Mesenchymal stem cell (in vitro differentiated cells and primary cell): ENCODE measurements at regions not wholly inside any gene's neighbourhood (a gene's known extent, or its start where the extent isn't known, plus 50 kb on each side); places are given as distances from the start of the nearest gene placed in this dataset.

ENCODE experiments used
- DNase-seq: peaks from one replicate; pipeline ENCODE4 v3.0.0-alpha.2; 2013
- H2AFZ ChIP-seq: one replicate; pipeline ENCODE4 v1.6.1; 2013; ENCODE audit warnings: low read depth, mild to moderate bottlenecking, control low read depth, inconsistent platforms, low read length, moderate library complexity
- H2AK5ac ChIP-seq: 2 replicates; pipeline ENCODE4 v1.6.1; 2013; ENCODE audit warnings: low read length, moderate library complexity, mild to moderate bottlenecking, inconsistent platforms; ENCODE audit not compliant: severe bottlenecking
- H2BK120ac ChIP-seq: one replicate; pipeline ENCODE4 v1.6.1; 2013; ENCODE audit warnings: low read depth, mild to moderate bottlenecking, inconsistent platforms, low read length, moderate library complexity
- H2BK12ac ChIP-seq, 2 experiments: one replicate each; pipeline ENCODE4 v1.6.1; 2013; ENCODE audit warnings: inconsistent platforms in 2 of 2, low read length in 2 of 2, mild to moderate bottlenecking in 2 of 2, moderate library complexity in 2 of 2, control low read depth in 1 of 2
- H2BK15ac ChIP-seq: one replicate; pipeline ENCODE4 v1.6.1; 2013; ENCODE audit warnings: mild to moderate bottlenecking, low read depth, inconsistent platforms; ENCODE audit not compliant: poor library complexity, severe bottlenecking
- H2BK5ac ChIP-seq: 2 replicates; pipeline ENCODE4 v1.6.1; 2013; ENCODE audit warnings: low read depth, mild to moderate bottlenecking, low read length, control low read depth, inconsistent platforms; ENCODE audit not compliant: poor library complexity, severe bottlenecking
- H3K14ac ChIP-seq, 2 experiments: one replicate each; pipeline ENCODE4 v1.6.1; 2013; ENCODE audit warnings: inconsistent platforms in 2 of 2, low read length in 2 of 2, control low read depth in 1 of 2, mild to moderate bottlenecking in 1 of 2, moderate library complexity in 1 of 2
- H3K18ac ChIP-seq, 2 experiments: one replicate each; pipeline ENCODE4 v1.6.1; 2013; ENCODE audit warnings: inconsistent platforms in 2 of 2, low read length in 2 of 2, control low read depth in 1 of 2, low read depth in 1 of 2, mild to moderate bottlenecking in 1 of 2
- H3K23ac ChIP-seq, 2 experiments: one replicate each; pipeline ENCODE4 v1.6.1; 2013; ENCODE audit warnings: inconsistent platforms in 2 of 2, low read length in 2 of 2, mild to moderate bottlenecking in 2 of 2, moderate library complexity in 2 of 2, control low read depth in 1 of 2
- H3K27ac ChIP-seq: 2 replicates; pipeline ENCODE4 v1.5.1; 2013; ENCODE audit warnings: mild to moderate bottlenecking, moderate library complexity, low read length, control low read depth, inconsistent platforms; ENCODE audit not compliant: poor library complexity, severe bottlenecking
- H3K27me3 ChIP-seq, 2 experiments: 2 replicates each; pipeline versions ENCODE4 v1.6.1 to v1.7.0; 2013; ENCODE audit warnings: low read length in 2 of 2, mild to moderate bottlenecking in 2 of 2, moderate library complexity in 2 of 2, control low read depth in 1 of 2, inconsistent platforms in 1 of 2; ENCODE audit not compliant: control insufficient read depth in 1 of 2, insufficient read depth in 1 of 2
- H3K36me3 ChIP-seq, 2 experiments: 2 replicates each; pipeline versions ENCODE4 v1.6.1 to v1.7.0; 2013; ENCODE audit warnings: low read length in 2 of 2, control low read depth in 1 of 2, inconsistent platforms in 1 of 2, low read depth in 1 of 2, mild to moderate bottlenecking in 1 of 2; ENCODE audit not compliant: insufficient read depth in 2 of 2, control insufficient read depth in 1 of 2
- H3K4ac ChIP-seq, 2 experiments: one replicate each; pipeline ENCODE4 v1.6.1; 2013; ENCODE audit warnings: inconsistent platforms in 2 of 2, low read length in 2 of 2, mild to moderate bottlenecking in 2 of 2, moderate library complexity in 2 of 2, control low read depth in 1 of 2, low read depth in 1 of 2
- H3K4me1 ChIP-seq: 2 replicates; pipeline ENCODE4 v1.6.1; 2013; ENCODE audit warnings: low read depth, low read length, control low read depth; ENCODE audit not compliant: control insufficient read depth, insufficient read depth
- H3K4me2 ChIP-seq: 2 replicates; pipeline ENCODE4 v1.6.1; 2013; ENCODE audit warnings: low read length, mild to moderate bottlenecking, inconsistent platforms; ENCODE audit not compliant: poor library complexity, severe bottlenecking
- H3K4me3 ChIP-seq, 2 experiments: 2 replicates each; pipeline versions ENCODE4 v1.5.1 to v1.7.0; 2013; ENCODE audit warnings: low read length in 2 of 2, mild to moderate bottlenecking in 2 of 2, control low read depth in 1 of 2, low read depth in 1 of 2; ENCODE audit not compliant: insufficient read depth in 1 of 2
- H3K79me1 ChIP-seq: replicated peaks from 2 replicates; pipeline ENCODE4 v1.6.1; 2013; ENCODE audit warnings: mild to moderate bottlenecking, control low read depth, low read length, inconsistent platforms; ENCODE audit not compliant: poor library complexity, severe bottlenecking
- H3K9ac ChIP-seq: 2 replicates; pipeline ENCODE4 v1.7.0; 2013; ENCODE audit warnings: mild to moderate bottlenecking, low read length, moderate library complexity
- H3K9me3 ChIP-seq: 2 replicates; pipeline ENCODE4 v1.7.0; 2013; ENCODE audit warnings: mild to moderate bottlenecking, low read length; ENCODE audit not compliant: control insufficient read depth
- H4K8ac ChIP-seq: one replicate; pipeline ENCODE4 v1.6.1; 2013; ENCODE audit warnings: inconsistent platforms, mild to moderate bottlenecking, low read length, moderate library complexity
- H4K91ac ChIP-seq: one replicate; pipeline ENCODE4 v1.6.1; 2013; ENCODE audit warnings: mild to moderate bottlenecking, low read length, inconsistent platforms
- WGBS: methylation state at CpG from one replicate; pipeline ENCODE4 v1.1.7; 2013; ENCODE audit warnings: mixed read lengths; 5-methylcytosine and 5-hydroxymethylcytosine counted together

DNA sequence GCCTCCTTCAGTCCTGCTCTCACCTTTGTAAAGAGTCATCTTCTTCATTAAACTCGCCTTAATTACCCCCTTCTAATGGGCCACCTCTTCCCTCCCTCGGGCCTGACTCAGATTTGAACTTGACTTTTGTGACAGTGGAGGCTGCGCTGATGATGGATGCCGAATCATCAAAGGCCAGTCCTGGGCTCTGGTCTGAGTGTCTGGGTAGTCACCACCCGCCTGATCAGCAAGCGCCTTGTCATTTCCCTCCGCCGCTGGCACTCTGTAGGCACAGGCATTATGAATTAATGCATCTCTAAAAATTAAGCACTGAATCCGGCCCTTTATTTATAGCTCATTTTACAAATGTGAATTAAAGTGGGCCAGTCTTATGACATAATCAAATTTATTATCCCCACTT, 116.7 kb upstream of the PROK2 start:
- Histone ChIP-seq H3K4ac (no peak overlapping the region), H3K23ac (no peak overlapping the region), H3K36me3 (no peaks in the 10 kb centered on the region), H3K4me1 (no peaks in the 10 kb centered on the region), H3K27ac (no peak overlapping the region), H3K4me3 (no peak overlapping the region), H2BK120ac (no peak overlapping the region), H4K8ac (no peak overlapping the region), H3K79me1 (no peaks in the 10 kb centered on the region), H2BK15ac (no peak overlapping the region), H2BK5ac (no peak overlapping the region), H3K27me3 (peaks cover 20 to 25% of the 10 kb centered on the region in 2 experiments), H2BK12ac (no peak overlapping the region), H3K4me2 (no peak overlapping the region), H3K9ac (no peak overlapping the region), H2AFZ (no peak overlapping the region), H3K14ac (no peak overlapping the region), H3K18ac (no peak overlapping the region), H3K9me3 (no peaks in the 10 kb centered on the region), H2AK5ac (no peak overlapping the region), H4K91ac (no peak overlapping the region)
- DNase-seq, result no peak
- WGBS, result 92% methylated on average over 8 of the region's 9 CpGs

DNA sequence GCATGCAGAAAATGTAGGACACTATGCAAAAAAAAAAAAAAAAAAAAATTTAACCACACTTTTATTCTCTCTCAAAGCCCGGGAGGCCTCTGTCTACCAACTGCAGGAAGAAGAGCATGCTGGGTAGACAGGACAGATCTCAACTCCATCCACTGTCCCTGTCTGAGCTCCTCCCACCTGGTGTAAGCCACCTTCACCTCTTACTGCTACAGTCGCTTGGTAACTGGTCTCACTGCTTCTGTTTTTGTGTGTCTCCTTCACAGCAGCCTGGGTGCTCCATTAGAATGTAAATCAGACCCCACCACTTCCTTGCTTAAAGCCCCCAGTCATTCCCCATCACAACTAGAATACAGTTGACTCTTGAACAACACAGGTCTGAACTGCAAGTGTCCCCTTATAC, 115.1 kb upstream of the PROK2 start:
- H3K4me2 ChIP-seq, result no peak overlapping the region
- H3K36me3 ChIP-seq, result no peaks in the 10 kb centered on the region
- WGBS, result 95% methylated on average over 2 of the region's 2 CpGs
- H2BK15ac ChIP-seq, result no peak overlapping the region
- DNase-seq, result no peak
- H2AFZ ChIP-seq, result no peak overlapping the region
- H3K9me3 ChIP-seq, result no peaks in the 10 kb centered on the region
- no peak overlapping the region for H2BK120ac ChIP-seq
- H2BK5ac ChIP-seq, result no peak overlapping the region
- H3K23ac ChIP-seq, result no peak overlapping the region
- no peak overlapping the region for H3K27ac ChIP-seq
- H3K4me1 ChIP-seq, result no peaks in the 10 kb centered on the region
- no peak overlapping the region for H4K8ac ChIP-seq
- H3K27me3 ChIP-seq, result peaks cover 22 to 30% of the 10 kb centered on the region in 2 experiments
- no peak overlapping the region for H2AK5ac ChIP-seq
- no peak overlapping the region for H2BK12ac ChIP-seq
- H3K9ac ChIP-seq, result no peak overlapping the region
- H3K14ac ChIP-seq, result no peak overlapping the region
- H3K4me3 ChIP-seq, result no peak overlapping the region
- no peaks in the 10 kb centered on the region for H3K79me1 ChIP-seq
- no peak overlapping the region for H4K91ac ChIP-seq
- H3K4ac ChIP-seq, result no peak overlapping the region
- no peak overlapping the region for H3K18ac ChIP-seq

DNA sequence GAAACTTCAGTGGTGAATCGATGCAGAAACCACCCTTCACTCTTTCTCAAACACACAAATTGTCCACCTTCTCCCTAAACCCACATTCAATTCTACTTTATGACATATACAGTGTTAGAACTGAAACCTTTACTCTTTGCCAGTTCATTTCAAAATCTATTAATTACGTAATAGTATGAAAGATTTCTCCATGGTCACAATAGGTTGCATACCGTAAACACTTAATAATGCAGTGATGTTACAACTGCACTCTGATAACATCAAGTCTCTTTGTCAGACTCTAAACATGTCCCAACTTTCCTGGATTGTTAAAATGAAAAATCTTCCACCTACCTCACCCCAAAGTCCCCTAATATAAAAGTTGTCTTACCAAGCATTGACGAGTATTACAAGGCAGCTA, 111.8 kb upstream of the PROK2 start:
- H3K36me3 ChIP-seq, result no peaks in the 10 kb centered on the region
- H3K23ac ChIP-seq, result no peak overlapping the region
- no peak overlapping the region for H3K4me2 ChIP-seq
- H3K4ac ChIP-seq, result no peak overlapping the region
- H3K79me1 ChIP-seq, result no peaks in the 10 kb centered on the region
- peaks cover 28 to 41% of the 10 kb centered on the region in 2 experiments for H3K27me3 ChIP-seq
- H4K8ac ChIP-seq, result no peak overlapping the region
- H3K14ac ChIP-seq, result no peak overlapping the region
- no peaks in the 10 kb centered on the region for H3K4me1 ChIP-seq
- no peak overlapping the region for H3K9ac ChIP-seq
- H2AFZ ChIP-seq, result no peak overlapping the region
- DNase-seq, result no peak
- H2BK15ac ChIP-seq, result no peak overlapping the region
- no peak overlapping the region for H2BK12ac ChIP-seq
- H4K91ac ChIP-seq, result no peak overlapping the region
- no peak overlapping the region for H2AK5ac ChIP-seq
- H2BK120ac ChIP-seq, result no peak overlapping the region
- H3K18ac ChIP-seq, result no peak overlapping the region
- H3K9me3 ChIP-seq, result no peaks in the 10 kb centered on the region
- no peak overlapping the region for H3K27ac ChIP-seq
- no peak overlapping the region for H2BK5ac ChIP-seq
- H3K4me3 ChIP-seq, result no peak overlapping the region
- 85% methylated on average over 4 of the region's 4 CpGs for WGBS

DNA sequence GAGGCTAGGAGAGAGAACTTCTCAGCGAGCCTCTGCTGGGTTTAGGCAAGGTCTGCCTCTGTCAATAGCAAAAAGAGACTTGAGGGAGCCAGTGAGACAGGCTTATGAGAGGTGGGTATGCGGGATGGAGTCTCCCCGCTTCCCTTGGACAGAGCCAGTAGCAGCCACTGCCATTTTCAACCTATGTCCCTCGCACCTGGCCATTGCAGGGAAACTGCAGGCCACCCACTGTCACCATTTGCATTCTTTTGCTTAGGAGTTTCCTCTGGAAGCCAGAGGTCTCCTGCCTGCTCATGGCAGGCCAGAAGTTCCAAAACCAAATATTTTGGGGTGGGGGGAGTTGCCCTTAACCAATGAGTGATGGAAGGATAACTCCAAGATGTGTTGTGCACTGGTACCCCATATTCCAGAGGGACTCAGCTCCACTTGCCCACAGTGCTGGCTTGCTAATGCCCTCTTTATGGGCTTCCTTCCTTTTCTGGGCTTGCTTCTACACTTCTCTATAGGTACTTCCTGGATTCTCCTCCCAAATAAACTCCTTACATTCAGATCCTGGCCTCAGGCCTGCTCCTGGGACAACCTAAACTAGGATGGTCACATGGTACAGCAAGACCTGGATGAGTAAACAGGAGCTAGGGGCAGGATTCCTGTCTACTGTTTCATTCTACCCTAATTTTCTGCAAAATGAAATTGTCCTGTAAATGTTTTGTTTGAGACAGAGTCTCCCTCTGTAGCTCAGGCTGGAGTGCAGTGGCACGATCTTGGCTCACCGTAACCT, 108.9 kb upstream of the PROK2 start:
- Histone ChIP-seq H3K27me3 (peaks cover 27 to 58% of the 10 kb centered on the region in 2 experiments), H3K18ac (no peak overlapping the region), H2BK120ac (no peak overlapping the region), H2AK5ac (no peak overlapping the region), H3K14ac (no peak overlapping the region), H3K36me3 (no peaks in the 10 kb centered on the region), H3K4me1 (no peaks in the 10 kb centered on the region), H3K23ac (no peak overlapping the region), H2AFZ (no peak overlapping the region), H4K91ac (no peak overlapping the region), H3K9me3 (no peaks in the 10 kb centered on the region), H3K27ac (no peak overlapping the region), H3K9ac (no peak overlapping the region), H2BK15ac (no peak overlapping the region), H3K4ac (no peak overlapping the region), H3K4me2 (no peak overlapping the region), H3K79me1 (no peaks in the 10 kb centered on the region), H3K4me3 (no peak overlapping the region), H2BK12ac (no peak overlapping the region), H4K8ac (no peak overlapping the region), H2BK5ac (no peak overlapping the region)
- 89% methylated on average over 6 of the region's 6 CpGs for WGBS
- DNase-seq, result no peak
